GM20000 (cell line): ENCODE measurements at regions not wholly inside any gene's neighbourhood (a gene's known extent, or its start where the extent isn't known, plus 50 kb on each side); places are given as distances from the start of the nearest gene placed in this dataset.
A peak's percentile ranks its signal among the peaks of the same experiment; 100 is the strongest.

ENCODE experiments used
- DNase-seq: peaks from one replicate; pipeline ENCODE4 v3.0.0; 2012; ENCODE audit warnings: low spot score
- CTCF ChIP-seq: IDR thresholded peaks from 2 replicates; pipeline ENCODE4 v1.5.1; 2012; ENCODE audit warnings: mild to moderate bottlenecking, control low read depth; ENCODE audit errors: extremely low read depth, missing control alignments

GRCh38 chr4:10182446-10183424 lies 66.1 kb upstream of the WDR1 start:
- DNase-seq: no peak
- TF ChIP-seq CTCF: no peak

GRCh38 chr4:10181745-10182445 lies 65.3 kb upstream of the WDR1 start:
- no peak for DNase-seq
- no peak for TF ChIP-seq CTCF

GRCh38 chr4:10180927-10181744 lies 64.5 kb upstream of the WDR1 start:
- no peak for TF ChIP-seq CTCF
- peak; percentile 61 for DNase-seq

- TF ChIP-seq CTCF: no peak
Measured at GRCh38 chr4:10180603-10180926, 64.0 kb upstream of the WDR1 start.

GRCh38 chr4:10179957-10180602 lies 63.5 kb upstream of the WDR1 start:
- no peak for DNase-seq
- TF ChIP-seq CTCF: no peak

More at GRCh38 chr4:10180603-10180926, 64.0 kb upstream of the WDR1 start:
- DNase-seq: no peak

- DNase-seq: no peak
Measured at GRCh38 chr4:10178763-10179162, 62.2 kb upstream of the WDR1 start.

More at GRCh38 chr4:10178763-10179162, 62.2 kb upstream of the WDR1 start:
- no peak for TF ChIP-seq CTCF
